Mesendoderm (in vitro differentiated cells): ENCODE measurements at regions not wholly inside any gene's neighbourhood (a gene's known extent, or its start where the extent isn't known, plus 50 kb on each side); places are given as distances from the start of the nearest gene placed in this dataset.

Experiments
- DNase-seq: peaks from one replicate; pipeline ENCODE4 v3.0.0; 2013
- H2AK5ac ChIP-seq: 2 replicates; pipeline ENCODE4 v1.6.1; 2013; ENCODE audit warnings: low read length, inconsistent platforms
- H2BK120ac ChIP-seq: 2 replicates; pipeline ENCODE4 v1.6.1; 2013; ENCODE audit warnings: low read depth, mild to moderate bottlenecking, low read length, moderate library complexity, mixed read lengths
- H2BK15ac ChIP-seq: replicated peaks from 2 replicates; pipeline ENCODE4 v1.6.1; 2013; ENCODE audit warnings: low read depth, mild to moderate bottlenecking, moderate library complexity
- H2BK5ac ChIP-seq: 2 replicates; pipeline ENCODE4 v1.6.1; 2013; ENCODE audit warnings: low read length, inconsistent platforms
- H3K18ac ChIP-seq: 2 replicates; pipeline ENCODE4 v1.6.1; 2013; ENCODE audit warnings: mild to moderate bottlenecking, low read length, mixed read lengths
- H3K23ac ChIP-seq: one replicate; pipeline ENCODE4 v1.6.1; 2013; ENCODE audit warnings: low read length
- H3K27ac ChIP-seq: 2 replicates; pipeline ENCODE4 v1.5.1; 2013; ENCODE audit warnings: low read depth, mild to moderate bottlenecking, inconsistent platforms, low read length, moderate library complexity
- H3K27me3 ChIP-seq: 2 replicates; pipeline ENCODE4 v1.6.1; 2013; ENCODE audit warnings: low read length, control low read depth, mild to moderate bottlenecking, inconsistent platforms; ENCODE audit not compliant: insufficient read depth, poor library complexity
- H3K36me3 ChIP-seq: 2 replicates; pipeline ENCODE4 v1.6.1; 2013; ENCODE audit warnings: low read length, inconsistent platforms; ENCODE audit not compliant: control insufficient read depth, insufficient read depth
- H3K4ac ChIP-seq: one replicate; pipeline ENCODE4 v1.6.1; 2013; ENCODE audit warnings: low read depth, mild to moderate bottlenecking, low read length, moderate library complexity
- H3K4me1 ChIP-seq: 2 replicates; pipeline ENCODE4 v1.6.1; 2013; ENCODE audit warnings: low read depth, low read length, inconsistent platforms; ENCODE audit not compliant: control insufficient read depth
- H3K4me2 ChIP-seq: 2 replicates; pipeline ENCODE4 v1.6.1; 2013; ENCODE audit warnings: low read length
- H3K4me3 ChIP-seq: 2 replicates; pipeline ENCODE4 v1.5.1; 2013; ENCODE audit warnings: mild to moderate bottlenecking, low read length
- H3K56ac ChIP-seq: one replicate; pipeline ENCODE4 v1.6.1; 2013; ENCODE audit warnings: low read length
- H3K79me1 ChIP-seq: 2 replicates; pipeline ENCODE4 v1.6.1; 2013; ENCODE audit warnings: low read length, inconsistent platforms
- H3K79me2 ChIP-seq: 2 replicates; pipeline ENCODE4 v1.6.1; 2013; ENCODE audit warnings: mild to moderate bottlenecking, low read length; ENCODE audit not compliant: control insufficient read depth, insufficient read depth
- H3K9ac ChIP-seq: 2 replicates; pipeline ENCODE4 v1.6.1; 2013; ENCODE audit warnings: low read length, inconsistent platforms
- H4K5ac ChIP-seq: one replicate; pipeline ENCODE4 v1.6.1; 2013; ENCODE audit warnings: low read length
- H4K8ac ChIP-seq: one replicate; pipeline ENCODE4 v1.6.1; 2013; ENCODE audit warnings: low read depth, mild to moderate bottlenecking, control low read depth, low read length, moderate library complexity
- WGBS: extraction: QIAGEN DNeasy Blood & Tissue Kit; methylation state at CpG from one replicate; pipeline ENCODE4 v1.1.7; 2013; ENCODE audit warnings: low lambda C conversion rate, missing lambda C conversion rate; ENCODE audit not compliant: insufficient coverage; ENCODE audit errors: extremely low coverage; 5-methylcytosine and 5-hydroxymethylcytosine counted together

- DNase-seq, result no peak
- H2AK5ac ChIP-seq, result no peak overlapping the region
- H3K79me1 ChIP-seq, result no peaks in the 10 kb centered on the region
- H2BK15ac ChIP-seq, result no peak overlapping the region
- no CpG with 5 or more reads among the region's 1 CpG for WGBS
- H3K4ac ChIP-seq, result no peak overlapping the region
- H3K18ac ChIP-seq, result no peak overlapping the region
- H3K4me2 ChIP-seq, result no peak overlapping the region
- no peak overlapping the region for H3K56ac ChIP-seq
- H3K27ac ChIP-seq, result no peak overlapping the region
- no peak overlapping the region for H2BK5ac ChIP-seq
- no peaks in the 10 kb centered on the region for H3K27me3 ChIP-seq
- H4K8ac ChIP-seq, result no peak overlapping the region
- H4K5ac ChIP-seq, result no peak overlapping the region
- H3K9ac ChIP-seq, result no peak overlapping the region
- H3K36me3 ChIP-seq, result no peaks in the 10 kb centered on the region
- H3K4me3 ChIP-seq, result no peak overlapping the region
- no peaks in the 10 kb centered on the region for H3K4me1 ChIP-seq
- H3K23ac ChIP-seq, result no peak overlapping the region
- H3K79me2 ChIP-seq, result no peaks in the 10 kb centered on the region
- H2BK120ac ChIP-seq, result no peak overlapping the region
Measured at GRCh38 chr3:22536541-22536940, 666.6 kb upstream of the UBE2E2 start.

- DNase-seq, result no peak
- Histone ChIP-seq H2BK120ac (no peak overlapping the region), H3K36me3 (no peaks in the 10 kb centered on the region), H3K27ac (no peak overlapping the region), H4K5ac (no peak overlapping the region), H2BK5ac (no peak overlapping the region), H2BK15ac (no peak overlapping the region), H3K4me2 (no peak overlapping the region), H3K79me2 (no peaks in the 10 kb centered on the region), H3K23ac (no peak overlapping the region), H3K9ac (no peak overlapping the region), H2AK5ac (no peak overlapping the region), H3K56ac (no peak overlapping the region), H3K4me1 (no peaks in the 10 kb centered on the region), H3K4ac (no peak overlapping the region), H3K79me1 (no peaks in the 10 kb centered on the region), H3K4me3 (no peak overlapping the region), H4K8ac (no peak overlapping the region), H3K27me3 (no peaks in the 10 kb centered on the region), H3K18ac (no peak overlapping the region)
- WGBS, result no CpG with 5 or more reads among the region's 1 CpG
Measured at GRCh38 chr3:22537560-22537959, 665.6 kb upstream of the UBE2E2 start.

DNA sequence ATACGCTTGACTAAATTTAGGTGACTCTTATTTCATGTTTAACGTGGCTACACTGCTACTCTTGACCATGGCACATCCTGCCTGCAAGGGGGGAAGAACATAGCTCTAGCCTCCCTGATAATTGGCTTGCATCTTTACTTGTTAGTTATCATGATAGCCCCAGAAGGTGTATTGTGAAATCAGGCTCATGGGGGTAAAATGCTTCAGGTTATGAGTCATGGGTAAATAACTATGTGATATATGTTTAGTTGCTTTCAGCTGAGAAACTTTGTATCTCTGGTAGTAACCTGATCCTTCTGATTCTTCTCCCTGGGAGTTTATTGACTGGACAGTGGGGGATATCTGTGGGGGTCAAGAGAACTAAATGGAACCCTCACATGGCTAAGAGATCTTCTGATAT lies 660.8 kb upstream of the UBE2E2 start:
- Histone ChIP-seq H3K56ac (no peak overlapping the region), H3K9ac (no peak overlapping the region), H3K79me1 (no peaks in the 10 kb centered on the region), H4K8ac (no peak overlapping the region), H3K27ac (no peak overlapping the region), H2BK120ac (no peak overlapping the region), H3K18ac (no peak overlapping the region), H3K4ac (no peak overlapping the region), H3K4me3 (no peak overlapping the region), H4K5ac (no peak overlapping the region), H3K4me1 (no peaks in the 10 kb centered on the region), H3K27me3 (no peaks in the 10 kb centered on the region), H3K4me2 (no peak overlapping the region), H3K23ac (no peak overlapping the region), H2BK5ac (no peak overlapping the region), H2BK15ac (no peak overlapping the region), H3K36me3 (no peaks in the 10 kb centered on the region), H3K79me2 (no peaks in the 10 kb centered on the region), H2AK5ac (no peak overlapping the region)
- DNase-seq, result peak; percentile 8
- WGBS, result no CpG with 5 or more reads among the region's 2 CpGs

- Histone ChIP-seq H4K5ac (no peak overlapping the region), H3K27me3 (no peaks in the 10 kb centered on the region), H2BK15ac (no peak overlapping the region), H3K4me3 (no peak overlapping the region), H3K4ac (no peak overlapping the region), H3K79me2 (no peaks in the 10 kb centered on the region), H2BK5ac (no peak overlapping the region), H3K27ac (no peak overlapping the region), H2AK5ac (no peak overlapping the region), H3K18ac (no peak overlapping the region), H2BK120ac (no peak overlapping the region), H3K4me1 (no peaks in the 10 kb centered on the region), H4K8ac (no peak overlapping the region), H3K23ac (no peak overlapping the region), H3K79me1 (no peaks in the 10 kb centered on the region), H3K4me2 (no peak overlapping the region), H3K56ac (no peak overlapping the region), H3K36me3 (no peaks in the 10 kb centered on the region), H3K9ac (no peak overlapping the region)
- WGBS, result no CpG with 5 or more reads among the region's 5 CpGs
- no peak for DNase-seq
Measured at GRCh38 chr3:22555753-22556435, 647.2 kb upstream of the UBE2E2 start.

DNA sequence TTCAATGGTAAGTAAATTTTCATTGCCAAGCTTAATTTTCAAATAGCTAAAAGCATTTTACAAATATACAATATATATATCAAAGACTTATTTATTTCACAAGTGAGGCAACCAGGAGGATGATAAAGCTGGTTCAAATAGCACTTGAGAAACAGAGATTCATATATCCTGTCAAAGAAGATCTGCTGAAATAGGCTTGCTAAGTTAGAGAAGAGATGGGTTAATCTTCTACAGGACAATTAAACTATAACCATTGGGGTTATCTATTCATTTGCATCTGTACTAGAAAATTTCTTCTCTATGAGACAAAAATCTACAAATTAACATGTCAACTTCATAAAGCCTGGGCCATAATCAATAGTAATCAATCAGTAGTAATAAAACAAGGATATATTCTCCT lies 637.7 kb upstream of the UBE2E2 start:
- H3K79me2 ChIP-seq, result no peaks in the 10 kb centered on the region
- H2BK5ac ChIP-seq, result no peak overlapping the region
- H4K5ac ChIP-seq, result no peak overlapping the region
- H3K23ac ChIP-seq, result no peak overlapping the region
- H3K56ac ChIP-seq, result no peak overlapping the region
- no peak overlapping the region for H3K9ac ChIP-seq
- H3K4ac ChIP-seq, result no peak overlapping the region
- no peak overlapping the region for H3K4me2 ChIP-seq
- H3K18ac ChIP-seq, result no peak overlapping the region
- H3K27ac ChIP-seq, result no peak overlapping the region
- no peak overlapping the region for H3K4me3 ChIP-seq
- H3K27me3 ChIP-seq, result no peaks in the 10 kb centered on the region
- H4K8ac ChIP-seq, result no peak overlapping the region
- H3K36me3 ChIP-seq, result no peaks in the 10 kb centered on the region
- H2AK5ac ChIP-seq, result no peak overlapping the region
- no peaks in the 10 kb centered on the region for H3K4me1 ChIP-seq
- no peak overlapping the region for H2BK120ac ChIP-seq
- DNase-seq, result no peak
- H2BK15ac ChIP-seq, result no peak overlapping the region
- no peaks in the 10 kb centered on the region for H3K79me1 ChIP-seq

GRCh38 chr3:22568285-22568684 lies 634.8 kb upstream of the UBE2E2 start:
- no CpG with 5 or more reads among the region's 1 CpG for WGBS

More at GRCh38 chr3:22568285-22568684, 634.8 kb upstream of the UBE2E2 start:
- no peak overlapping the region for H3K9ac ChIP-seq
- no peak overlapping the region for H2BK5ac ChIP-seq
- H3K79me2 ChIP-seq, result no peaks in the 10 kb centered on the region
- H3K27ac ChIP-seq, result no peak overlapping the region
- H3K18ac ChIP-seq, result no peak overlapping the region
- no peak overlapping the region for H4K8ac ChIP-seq
- DNase-seq, result no peak
- H3K4ac ChIP-seq, result no peak overlapping the region
- no peak overlapping the region for H3K23ac ChIP-seq
- H4K5ac ChIP-seq, result no peak overlapping the region
- no peaks in the 10 kb centered on the region for H3K79me1 ChIP-seq
- no peak overlapping the region for H2BK15ac ChIP-seq
- H3K36me3 ChIP-seq, result no peaks in the 10 kb centered on the region
- no peak overlapping the region for H3K56ac ChIP-seq
- H3K4me3 ChIP-seq, result no peak overlapping the region
- H3K27me3 ChIP-seq, result no peaks in the 10 kb centered on the region
- no peak overlapping the region for H2BK120ac ChIP-seq
- H3K4me2 ChIP-seq, result no peak overlapping the region
- no peak overlapping the region for H2AK5ac ChIP-seq
- no peaks in the 10 kb centered on the region for H3K4me1 ChIP-seq
